Activated T-cell treated with anti-CD3 and anti-CD28 coated beads for 24 hours (primary cell): ENCODE measurements at regions not wholly inside any gene's neighbourhood (a gene's known extent, or its start where the extent isn't known, plus 50 kb on each side); places are given as distances from the start of the nearest gene placed in this dataset.

Experiments used
- DNase-seq: peaks from one replicate; pipeline ENCODE4 v3.0.0-alpha.2; 2020; ENCODE audit warnings: low read depth

DNA sequence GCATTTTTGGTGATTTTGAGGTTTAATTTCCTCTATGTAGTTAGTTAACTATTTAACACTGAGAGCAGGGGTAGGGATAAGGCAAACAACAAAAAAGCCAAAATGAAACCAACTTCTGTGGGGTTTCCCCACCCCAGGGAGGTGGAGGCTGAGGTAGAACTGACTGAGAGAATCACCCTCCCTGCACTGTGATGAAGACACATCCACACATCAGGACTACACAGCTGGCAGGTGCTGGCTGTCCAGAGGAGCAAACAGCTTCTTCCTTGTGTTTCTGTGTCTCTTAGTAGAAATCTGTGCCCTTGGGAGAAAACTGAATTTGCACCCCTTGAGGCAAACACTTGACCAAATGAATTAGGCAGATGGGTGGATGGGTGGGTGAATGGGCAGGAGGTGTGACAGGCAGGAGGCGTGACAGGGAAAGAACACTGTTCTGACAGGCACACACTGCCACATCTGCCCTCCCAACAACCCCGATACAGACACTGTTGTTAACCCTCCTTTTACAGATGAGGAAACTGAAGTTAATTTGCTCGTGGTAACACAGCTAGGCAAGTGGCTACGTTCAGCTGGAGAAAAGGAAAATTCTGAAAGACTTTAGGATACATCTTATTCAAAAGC is 62.9 kb upstream of the AMZ2 start:
- peak; percentile 53 for DNase-seq

DNA sequence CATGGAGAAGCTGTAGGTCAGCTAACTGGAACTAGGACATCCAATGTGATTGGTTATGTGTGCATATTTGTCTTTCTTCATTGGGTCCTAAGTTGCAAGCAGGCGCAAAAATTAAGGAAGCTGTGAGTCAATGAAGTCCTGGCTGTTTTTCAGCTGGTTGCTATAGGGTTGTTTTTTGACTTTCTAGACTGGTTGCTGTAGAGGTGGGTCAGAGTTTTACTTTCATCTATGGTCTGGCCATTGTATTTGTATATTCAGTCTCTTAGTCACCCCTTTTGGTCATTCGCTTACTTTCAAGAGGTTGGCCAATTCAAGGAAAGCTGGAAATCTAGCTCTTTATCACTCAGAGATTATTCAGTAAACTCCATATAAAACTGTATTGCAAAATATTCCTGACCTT is 62.0 kb upstream of the AMZ2 start:
- DNase-seq, result no peak

DNA sequence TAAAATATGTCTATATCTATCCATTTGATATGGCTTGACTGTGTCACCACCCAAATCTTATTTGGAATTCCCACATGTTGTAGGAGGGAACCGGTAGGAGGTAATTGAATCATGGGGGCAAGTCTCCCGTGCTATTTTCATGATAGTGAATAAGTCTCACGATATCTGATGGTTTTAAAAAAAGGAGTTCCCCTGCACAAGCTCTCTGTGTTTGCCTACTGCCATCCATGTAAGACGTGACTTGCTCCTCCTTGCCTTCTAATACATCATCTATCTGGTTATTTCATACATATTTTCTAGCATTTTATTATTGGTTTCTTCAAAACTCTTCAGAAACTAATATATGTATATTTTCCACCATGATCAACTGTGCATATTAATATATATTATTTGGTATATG is 57.3 kb upstream of the AMZ2 start:
- no peak for DNase-seq

DNA sequence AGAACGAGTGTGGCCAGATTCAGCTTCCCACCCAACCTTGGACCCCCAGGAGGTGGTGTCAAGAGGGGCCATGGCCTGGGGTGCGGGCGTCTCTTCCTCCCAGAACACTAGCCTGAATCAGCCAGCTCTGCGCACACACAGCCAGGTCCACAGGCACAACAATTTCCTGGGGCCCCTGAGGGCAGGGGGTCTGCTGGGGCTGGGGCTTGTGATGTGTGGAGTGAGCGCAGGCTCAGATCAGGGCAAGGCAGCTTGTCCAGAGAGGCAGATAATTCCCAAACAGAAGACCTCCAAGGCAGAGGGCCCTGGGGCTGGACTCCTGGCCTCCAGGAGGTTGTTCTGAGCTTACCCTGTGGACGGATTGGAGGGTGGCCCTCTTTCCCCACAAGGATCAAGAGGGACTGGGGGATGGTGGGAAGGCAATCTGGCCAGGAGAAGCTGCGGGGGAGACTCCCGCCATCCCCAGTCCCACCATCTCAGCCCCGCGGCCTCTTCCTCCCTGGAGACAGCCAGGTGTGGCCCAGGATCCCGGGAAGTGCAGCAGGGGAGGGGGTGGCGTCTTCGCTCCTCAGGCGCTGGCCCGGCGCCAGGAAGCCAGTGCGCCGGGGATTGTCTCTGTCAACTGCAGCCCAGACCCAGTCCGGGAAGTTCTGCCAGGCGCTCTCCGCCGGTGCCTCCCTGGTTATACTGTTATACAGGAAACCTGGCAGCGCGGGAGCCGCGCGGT is 52.0 kb upstream of the AMZ2 start:
- DNase-seq, result no peak

DNA sequence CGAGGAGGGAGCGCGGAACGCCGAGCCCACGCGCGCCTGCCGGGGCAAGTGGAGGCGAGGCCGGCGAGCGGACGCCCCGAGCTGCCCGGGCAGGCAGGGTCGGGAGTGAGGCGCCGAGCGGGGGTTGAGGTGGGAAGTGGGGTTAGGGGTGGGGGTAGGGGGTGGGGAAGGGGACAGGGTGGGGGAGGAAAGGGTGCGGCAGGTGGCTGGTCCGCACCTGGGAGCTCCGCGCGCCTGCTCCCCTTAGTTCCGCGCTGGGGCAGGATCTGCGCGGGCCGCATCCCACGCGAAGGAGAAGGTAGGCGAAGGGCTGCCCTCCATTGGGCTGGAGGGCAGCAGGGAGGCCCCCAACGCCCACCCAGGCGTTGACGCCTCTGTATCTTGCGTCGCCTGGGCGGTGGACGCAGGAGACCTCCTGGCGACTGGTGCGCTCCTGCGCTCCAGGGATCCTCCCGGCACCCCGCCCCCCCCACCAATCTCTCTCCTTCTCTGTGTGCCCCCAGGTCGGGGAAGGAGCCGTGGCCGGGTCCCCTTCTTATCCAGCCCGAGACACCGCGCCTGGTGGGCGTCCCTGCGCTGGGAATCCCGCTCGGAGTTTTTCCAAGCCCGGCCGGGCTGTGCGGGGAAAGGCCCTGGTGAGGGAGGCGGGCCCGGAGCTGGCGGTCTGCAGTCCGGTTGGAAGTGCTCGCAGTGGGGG is 51.3 kb upstream of the AMZ2 start:
- DNase-seq, result no peak

DNA sequence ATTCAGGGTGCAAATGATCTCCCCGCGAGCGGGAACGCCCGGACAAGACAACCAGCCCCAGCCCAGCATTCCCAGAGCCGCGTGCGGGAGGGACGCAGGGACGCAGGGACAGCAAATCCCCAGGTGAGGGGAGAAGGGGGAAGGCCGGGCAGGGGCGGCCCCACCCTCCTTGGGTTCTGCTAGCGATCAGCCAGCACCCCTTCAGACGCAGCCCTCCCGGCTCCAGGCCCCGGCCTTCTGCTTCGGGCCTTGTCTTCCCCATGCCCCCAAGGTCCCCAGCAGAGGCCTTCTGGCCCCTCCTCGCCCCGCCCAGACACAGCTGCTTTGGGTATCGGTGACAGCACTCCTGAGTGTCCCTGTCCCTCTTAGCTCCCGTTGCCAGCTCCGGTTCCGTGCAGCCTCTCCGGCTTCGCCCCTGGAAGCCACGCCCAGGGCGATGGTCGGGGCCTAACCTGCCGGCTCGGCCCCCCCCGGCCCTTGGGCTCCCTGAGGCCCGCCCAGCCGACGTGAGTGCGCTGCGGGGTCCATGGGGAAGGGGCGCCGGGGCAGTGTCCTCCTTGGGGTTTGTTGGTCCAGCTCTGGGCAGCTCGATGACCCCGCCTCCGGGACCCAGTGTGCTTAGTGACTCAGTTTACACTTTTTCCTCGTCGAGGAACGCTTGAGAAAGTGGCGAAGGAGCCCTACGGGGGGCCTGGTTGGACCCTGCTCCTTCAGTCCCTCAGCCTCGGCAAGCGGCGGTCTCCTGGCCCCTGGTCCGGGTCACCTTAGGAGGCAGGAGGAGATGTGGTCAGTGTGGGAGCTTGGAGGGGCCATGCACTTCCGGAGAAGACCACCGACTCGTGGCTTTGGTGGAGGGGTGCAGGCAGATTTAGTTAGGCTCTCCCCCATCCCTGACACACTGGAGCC is 50.5 kb upstream of the AMZ2 start:
- no peak for DNase-seq

DNA sequence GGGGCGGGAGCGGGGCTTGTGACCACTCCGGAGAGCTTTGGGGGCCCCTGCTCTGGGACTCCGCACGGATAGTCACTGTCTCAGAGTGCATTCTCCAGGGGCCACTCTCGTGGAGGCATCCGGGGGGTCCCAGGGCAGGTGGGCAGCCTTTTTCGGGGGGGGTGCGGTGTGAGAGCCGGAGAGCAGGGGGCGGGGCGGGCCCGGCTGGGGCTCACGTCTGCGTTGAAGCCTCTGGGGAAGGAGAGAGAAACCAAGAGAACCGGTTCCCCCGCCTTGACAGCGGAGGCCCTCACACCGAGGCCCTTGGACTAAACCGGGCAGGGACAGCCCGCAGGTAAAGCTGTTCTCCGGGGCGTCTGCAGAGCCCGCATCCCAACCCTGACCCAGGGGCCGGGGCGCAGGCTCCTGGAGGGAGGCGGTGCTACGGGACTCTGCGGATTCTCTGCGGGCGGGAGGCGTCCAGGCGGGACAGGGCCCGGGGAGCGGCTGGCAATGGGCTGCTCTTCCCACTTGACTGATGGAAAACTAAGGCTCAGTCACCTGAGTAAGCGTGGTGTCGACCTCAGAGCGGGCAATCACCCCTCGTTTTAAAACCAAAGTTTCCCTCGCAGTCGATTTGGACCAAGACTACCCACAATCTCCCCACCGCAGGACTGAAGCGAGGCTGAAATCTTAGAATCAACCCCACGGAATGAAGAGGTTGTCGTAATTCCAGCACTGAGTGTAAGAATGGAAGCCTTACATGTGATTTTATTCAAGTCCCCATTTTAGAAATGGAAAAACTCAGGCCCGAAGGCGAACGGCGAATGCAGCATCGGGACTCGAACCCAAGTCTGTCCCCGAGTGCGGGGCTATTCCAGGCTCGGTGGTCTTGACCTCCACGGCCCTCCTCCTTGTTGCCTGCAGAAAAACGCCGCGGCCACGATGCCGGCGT is 49.6 kb upstream of the AMZ2 start:
- DNase-seq, result no peak
